HTR-8/SVneo (cell line): ENCODE measurements at regions not wholly inside any gene's neighbourhood (a gene's known extent, or its start where the extent isn't known, plus 50 kb on each side); places are given as distances from the start of the nearest gene placed in this dataset.
"Not testable (repeated sequence)": the region's sequence is repeated elsewhere in the genome, so short reads cannot be mapped to it uniquely, and the experiment has no call there.

Experiments
- DNase-seq: peaks from one replicate; pipeline ENCODE4 v3.0.0; 2011; ENCODE audit warnings: low spot score, mixed read lengths; ENCODE audit not compliant: insufficient read length
- FAIRE-seq: peaks from 2 replicates; lab custom pipeline; 2011; peaks lifted over from hg19 to GRCh38; lab: Jason Lieb, UNC

DNA sequence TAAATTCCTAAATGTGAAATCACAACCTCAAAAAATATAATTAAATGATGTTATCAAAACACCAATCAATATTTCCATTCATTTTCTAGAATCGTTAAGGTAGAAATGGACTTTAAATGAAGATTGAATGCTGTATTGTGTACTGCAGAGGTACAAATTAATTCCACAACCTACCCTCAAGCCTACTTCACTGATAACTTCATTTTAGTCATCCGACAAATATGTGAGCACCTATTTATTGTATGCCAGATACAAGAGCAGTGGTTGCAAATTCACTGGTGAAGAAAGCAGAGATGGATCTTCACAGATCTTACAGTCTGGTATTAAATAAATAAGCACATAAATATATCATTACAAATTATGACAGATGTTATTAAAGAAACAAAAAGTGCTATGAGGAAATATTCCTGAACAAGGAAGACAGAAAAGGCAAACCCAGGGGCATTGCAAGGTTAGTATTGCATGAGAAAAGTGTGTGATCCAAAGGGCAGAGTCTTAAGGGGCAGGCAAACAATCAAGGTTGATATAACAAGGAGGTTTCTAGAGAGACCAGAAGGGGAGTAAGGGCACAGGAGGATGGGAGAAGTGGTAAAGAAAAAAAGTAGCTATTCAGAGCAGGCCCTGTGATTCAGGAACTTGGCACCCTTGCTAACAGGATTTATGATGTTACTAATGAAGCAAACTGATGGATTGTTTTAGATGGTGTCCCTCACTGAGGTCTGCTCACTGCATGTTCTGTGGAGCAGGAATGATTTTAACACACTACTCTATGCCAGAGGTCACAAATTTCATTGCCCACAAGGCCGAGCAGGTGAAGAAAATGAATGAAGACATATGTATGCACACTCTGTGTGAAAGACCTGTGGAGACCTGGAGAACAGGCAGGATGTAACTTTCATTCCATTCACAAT, 128.0 kb upstream of the CCDC150 start:
- no peak for DNase-seq
- no peak for FAIRE-seq

DNA sequence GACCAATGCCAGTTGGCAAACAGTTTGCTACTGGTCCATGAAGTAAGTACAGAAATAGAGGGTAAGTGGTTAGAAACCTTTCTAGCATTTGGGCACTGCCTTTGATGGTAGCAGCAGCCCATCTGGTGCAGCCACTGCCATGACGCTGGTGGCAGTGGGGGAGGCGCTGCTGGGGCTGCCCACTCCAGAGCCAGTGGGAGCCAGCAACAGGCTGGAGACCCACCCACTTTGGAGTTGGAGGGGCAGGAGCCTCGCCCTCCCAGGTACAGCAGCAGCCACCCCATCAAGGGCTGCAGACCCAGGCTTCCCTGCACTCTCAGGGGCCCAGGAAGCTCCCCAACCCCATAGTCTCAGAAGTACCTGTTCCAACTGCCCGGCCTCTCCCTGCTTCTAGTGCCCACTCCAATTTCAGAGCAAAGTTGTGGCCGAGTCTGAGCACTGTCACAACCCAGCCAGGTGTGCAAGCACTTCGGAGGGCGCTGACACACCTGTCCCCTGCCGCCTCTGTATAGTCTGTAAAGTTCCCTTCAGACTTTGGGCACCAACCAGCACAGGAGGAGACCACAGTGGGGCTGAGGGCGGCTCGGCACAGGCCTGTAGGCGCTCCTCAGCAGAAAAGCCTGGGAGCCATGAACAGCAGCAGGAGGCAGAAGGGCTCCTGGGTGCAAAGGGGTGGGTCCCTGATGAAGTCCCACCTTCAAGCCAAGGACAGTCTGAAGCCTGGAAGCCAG, 125.6 kb upstream of the CCDC150 start:
- FAIRE-seq = no peak
- DNase-seq = no peak

- FAIRE-seq = no peak
- DNase-seq = no peak
Measured at GRCh38 chr2:196514641-196515040, 124.9 kb upstream of the CCDC150 start.

DNA sequence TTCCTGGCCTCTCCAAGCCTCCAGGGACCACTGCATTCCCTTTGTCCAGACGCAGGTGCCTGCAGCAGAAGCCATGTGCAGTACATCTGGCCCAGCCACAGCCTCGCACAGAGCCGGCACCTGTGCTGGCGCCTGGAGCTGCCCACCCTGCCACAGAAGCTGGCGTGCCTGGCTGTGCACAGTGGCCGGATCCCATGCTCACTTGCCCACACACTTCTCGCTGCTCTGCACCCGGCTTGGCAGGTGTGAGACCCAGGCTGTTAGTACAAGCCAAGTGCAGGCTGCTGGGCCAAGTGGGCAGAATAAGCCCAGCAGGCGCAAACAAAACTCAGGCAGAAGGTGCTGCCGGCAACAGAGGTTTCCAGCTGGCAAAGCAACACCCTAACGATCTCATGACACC, 124.5 kb upstream of the CCDC150 start:
- FAIRE-seq (no peak), DNase-seq (no peak)

DNA sequence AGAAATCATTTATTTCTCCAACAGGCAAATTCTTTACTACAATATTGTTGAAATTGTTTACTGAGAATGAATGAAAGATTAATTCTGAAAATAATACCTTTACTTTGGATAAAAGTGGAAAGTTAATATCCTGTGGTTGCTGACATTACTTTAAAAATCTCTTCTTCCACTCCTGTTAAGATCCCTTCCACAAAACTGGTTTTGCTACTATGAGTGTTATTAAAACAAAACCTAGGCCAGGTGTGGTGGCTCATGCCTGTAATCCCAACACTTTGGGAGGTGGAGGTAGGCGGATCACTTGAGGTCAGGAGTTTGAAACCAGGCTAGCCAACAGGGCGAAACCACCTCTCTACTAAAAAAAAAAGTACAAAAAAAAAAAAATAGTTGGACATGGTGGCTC, 123.9 kb upstream of the CCDC150 start:
- DNase-seq (no peak), FAIRE-seq (no peak)

GRCh38 chr2:196516564-196516963, 123.0 kb upstream of the CCDC150 start:
- DNase-seq (no peak), FAIRE-seq (no peak)

DNA sequence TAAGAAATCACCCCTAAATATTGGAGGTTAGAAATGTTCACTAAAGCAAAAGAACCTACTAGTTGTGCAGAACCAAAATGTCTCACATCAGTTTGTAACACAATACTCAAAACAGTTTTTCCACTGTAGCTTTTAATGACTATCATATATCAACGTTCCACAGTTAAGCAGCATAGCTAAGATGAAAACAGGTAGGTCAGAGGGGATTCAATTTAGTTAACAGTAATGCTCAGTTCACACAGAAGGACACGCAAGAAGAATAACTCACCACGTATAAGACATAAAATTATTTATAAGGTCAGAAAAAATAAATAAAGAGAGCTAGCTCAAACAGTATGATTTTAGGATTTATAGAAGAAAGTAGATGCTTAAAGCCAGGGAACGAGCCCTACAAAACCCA, 118.9 kb upstream of the CCDC150 start:
- DNase-seq (no peak), FAIRE-seq (no peak)

GRCh38 chr2:196526981-196527725, 112.4 kb upstream of the CCDC150 start:
- not testable (repeated sequence) for FAIRE-seq, DNase-seq

GRCh38 chr2:196528486-196529223, 110.9 kb upstream of the CCDC150 start:
- DNase-seq (no peak), FAIRE-seq (no peak)

DNA sequence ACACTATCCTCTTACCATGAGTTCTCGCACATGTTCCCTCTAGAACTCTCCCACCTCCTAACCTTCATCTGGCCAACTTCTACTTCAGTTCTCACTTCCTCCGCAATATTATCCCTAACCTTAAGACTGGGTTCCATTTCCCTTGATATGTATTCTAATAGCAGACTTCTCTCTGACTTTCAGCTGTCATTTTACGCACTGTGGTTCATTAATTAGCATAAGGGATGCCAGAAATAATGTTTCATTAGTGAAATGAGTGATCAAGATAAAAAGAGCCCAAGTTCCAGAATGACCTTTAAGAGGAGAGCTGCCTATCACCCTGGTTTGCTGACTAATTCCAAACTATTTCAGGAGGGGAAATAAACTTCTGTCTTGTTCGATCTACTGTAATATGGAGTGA, 108.6 kb upstream of the CCDC150 start:
- no peak for DNase-seq
- FAIRE-seq = no peak

- FAIRE-seq (no peak), DNase-seq (no peak)
Measured at GRCh38 chr2:196533772-196534397, 105.6 kb upstream of the CCDC150 start.

DNA sequence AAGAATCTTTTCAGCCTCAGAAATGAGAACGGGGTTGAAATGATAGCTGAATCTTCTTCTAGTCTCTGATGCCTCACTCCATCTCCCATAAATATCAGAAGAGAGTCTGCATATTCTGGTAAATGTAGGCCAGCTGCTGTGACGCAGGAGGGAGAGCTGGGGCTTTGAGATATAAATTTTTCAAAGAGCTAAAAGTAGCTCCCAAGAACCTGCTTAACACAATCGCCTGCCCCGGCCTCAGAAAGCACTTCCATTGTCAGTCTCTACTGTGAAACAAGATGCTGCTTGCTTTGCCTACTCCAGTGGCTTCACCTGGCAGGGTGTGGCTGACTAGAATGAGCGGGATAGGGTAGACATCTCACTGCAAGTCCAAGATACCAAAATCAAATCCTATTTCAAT, 105.0 kb upstream of the CCDC150 start:
- FAIRE-seq (no peak), DNase-seq (no peak)

GRCh38 chr2:196535061-196535460, 104.5 kb upstream of the CCDC150 start:
- DNase-seq = no peak
- no peak for FAIRE-seq

DNA sequence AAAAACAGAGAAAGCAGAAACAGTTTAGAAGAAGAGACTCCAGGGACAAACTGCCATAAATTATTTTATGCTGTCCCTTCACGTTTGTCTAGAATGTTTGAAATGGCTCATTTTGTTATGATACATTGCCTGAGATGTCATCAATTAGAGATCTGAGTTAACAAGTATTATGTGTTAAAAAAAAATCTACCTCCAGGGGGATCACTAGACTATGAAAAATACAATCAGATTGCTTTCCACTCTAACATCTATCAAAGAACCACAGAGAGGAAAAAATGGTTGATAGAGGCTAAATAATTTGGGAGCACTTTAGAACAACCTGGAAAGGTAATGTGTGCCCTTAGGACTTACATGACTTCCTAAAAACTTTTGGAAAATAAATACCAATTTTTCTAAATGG, 103.8 kb upstream of the CCDC150 start:
- FAIRE-seq (no peak), DNase-seq (peak; percentile 23)

DNA sequence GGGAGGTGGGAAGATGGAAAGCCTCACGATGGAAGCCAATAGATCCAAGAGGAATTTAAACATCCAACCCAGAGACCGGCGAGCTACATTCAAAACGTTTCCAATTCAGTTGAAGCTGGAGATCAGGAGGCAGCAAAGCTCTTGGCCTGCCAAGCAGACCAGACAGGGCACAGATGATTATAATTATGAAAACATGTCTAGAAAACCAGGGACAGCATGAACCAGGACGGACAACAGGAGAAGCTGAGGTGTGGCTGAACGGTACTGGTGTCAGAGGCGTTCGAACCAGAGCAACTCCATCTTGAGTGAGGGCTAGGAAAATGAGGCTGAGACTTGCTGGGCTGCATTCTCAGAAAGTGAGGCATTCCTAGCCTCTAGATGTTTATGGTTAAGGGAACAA, 102.2 kb upstream of the CCDC150 start:
- DNase-seq = no peak

DNA sequence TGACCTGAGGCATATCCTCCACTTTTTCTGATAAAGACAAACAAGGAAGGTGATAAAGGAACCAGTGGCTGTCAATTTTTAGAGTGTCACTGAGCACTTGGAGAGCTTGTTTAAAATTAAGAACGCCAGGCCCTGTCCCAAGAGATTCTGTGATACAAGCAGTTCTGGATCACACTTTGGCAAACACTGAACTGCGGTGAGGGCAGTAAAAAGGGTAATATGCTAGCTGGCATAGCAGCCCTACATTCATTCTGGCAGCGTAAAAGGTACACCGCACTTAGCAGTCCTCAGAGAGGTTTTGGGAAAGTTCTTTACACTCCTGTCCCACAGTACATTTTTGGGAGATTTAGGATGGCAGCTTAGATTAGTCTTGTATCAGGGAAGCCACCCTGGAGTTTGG, 101.3 kb upstream of the CCDC150 start:
- no peak for DNase-seq
- FAIRE-seq = no peak

More for the DNA sequence above, 102.2 kb upstream of the CCDC150 start:
- no peak for FAIRE-seq

GRCh38 chr2:196538646-196539045, 100.9 kb upstream of the CCDC150 start:
- FAIRE-seq = no peak
- DNase-seq = no peak

DNA sequence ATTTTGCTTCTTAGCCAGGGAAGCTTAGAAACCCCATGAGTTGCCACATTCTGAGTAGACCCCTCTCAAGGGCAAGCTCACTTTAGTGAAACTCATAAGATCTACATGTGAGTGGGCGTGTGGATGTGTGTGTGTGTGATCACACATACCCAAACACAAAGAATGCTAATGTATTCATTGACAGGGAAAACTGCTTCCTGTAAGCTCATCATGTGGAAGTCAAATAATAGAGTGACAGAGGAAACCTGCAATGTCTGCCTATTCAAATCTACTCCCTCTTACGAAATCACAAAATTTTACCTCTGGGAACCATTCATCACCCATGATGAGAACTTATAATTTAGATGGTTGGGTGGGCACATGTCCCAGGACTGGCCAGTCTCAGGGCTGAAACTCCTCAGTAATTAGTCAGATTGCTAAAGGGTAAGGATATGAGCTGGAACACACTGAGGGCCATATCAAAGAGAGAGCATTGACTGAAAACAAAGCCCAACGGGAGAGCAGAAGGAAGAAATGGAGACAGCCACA, 94.5 kb upstream of the CCDC150 start:
- DNase-seq (no peak), FAIRE-seq (no peak)

GRCh38 chr2:196546151-196546919, 93.2 kb upstream of the CCDC150 start:
- FAIRE-seq (no peak), DNase-seq (no peak)
